Hepatocyte (in vitro differentiated cells): ENCODE measurements at regions not wholly inside any gene's neighbourhood (a gene's known extent, or its start where the extent isn't known, plus 50 kb on each side); places are given as distances from the start of the nearest gene placed in this dataset.

Experiments
- DNase-seq: peaks from one replicate; pipeline ENCODE4 v3.0.0-alpha.2; 2016; ENCODE audit warnings: low spot score
- H2AFZ ChIP-seq: fragments of 200-600 bp; sonication (generic); 2 replicates; pipeline ENCODE4 v1.6.0; 2016; ENCODE audit warnings: antibody characterized with exemption, mild to moderate bottlenecking
- H3K27ac ChIP-seq: fragments of 200-600 bp; sonication (generic); 2 replicates; pipeline ENCODE4 v1.5.1; 2016; ENCODE audit warnings: mild to moderate bottlenecking
- H3K27me3 ChIP-seq: fragments of 200-600 bp; sonication (generic); 2 replicates; pipeline ENCODE4 v1.6.1; 2016
- H3K36me3 ChIP-seq: fragments of 200-600 bp; sonication (generic); replicated peaks from 2 replicates; pipeline ENCODE4 v1.5.1; 2016; ENCODE audit warnings: low read depth; ENCODE audit not compliant: insufficient read depth
- H3K4me1 ChIP-seq: fragments of 200-600 bp; sonication (generic); 2 replicates; pipeline ENCODE4 v1.5.1; 2016; ENCODE audit warnings: mild to moderate bottlenecking, moderate library complexity; ENCODE audit not compliant: insufficient read depth
- H3K4me2 ChIP-seq: fragments of 200-600 bp; sonication (generic); 2 replicates; pipeline ENCODE4 v1.6.0; 2016
- H3K4me3 ChIP-seq: fragments of 200-600 bp; sonication (generic); 2 replicates; pipeline ENCODE4 v1.5.1; 2016; ENCODE audit warnings: mild to moderate bottlenecking
- H3K79me2 ChIP-seq: fragments of 200-600 bp; sonication (generic); 2 replicates; pipeline ENCODE4 v1.6.0; 2017; ENCODE audit warnings: mild to moderate bottlenecking
- H3K9me2 ChIP-seq: fragments of 200-600 bp; sonication (generic); replicated peaks from 2 replicates; pipeline ENCODE4 v1.6.0; 2017; ENCODE audit warnings: mild to moderate bottlenecking; ENCODE audit not compliant: insufficient read depth
- H3K9me3 ChIP-seq: fragments of 200-600 bp; sonication (generic); 2 replicates; pipeline ENCODE4 v1.5.1; 2016; ENCODE audit warnings: low read depth, mild to moderate bottlenecking
- H4K20me1 ChIP-seq: fragments of 200-600 bp; sonication (generic); 2 replicates; pipeline ENCODE4 v1.6.0; 2016; ENCODE audit warnings: mild to moderate bottlenecking; ENCODE audit not compliant: insufficient read depth, poor library complexity, severe bottlenecking
- CTCF ChIP-seq: fragments of 200-600 bp; sonication (generic); IDR thresholded peaks from 2 replicates; pipeline ENCODE4 v1.5.1; 2016; ENCODE audit warnings: antibody characterized with exemption, mild to moderate bottlenecking; ENCODE audit not compliant: poor library complexity
- EZH2 ChIP-seq: fragments of 200-600 bp; sonication (generic); IDR thresholded peaks from 2 replicates; pipeline ENCODE4 v1.6.1; 2016; ENCODE audit warnings: antibody characterized with exemption, mild to moderate bottlenecking, borderline replicate concordance
- EZH2phosphoT487 ChIP-seq: fragments of 200-600 bp; sonication (generic); IDR thresholded peaks from one replicate; pipeline ENCODE4 v1.6.1; 2018; ENCODE audit warnings: antibody characterized with exemption, mild to moderate bottlenecking, low read depth, moderate library complexity; ENCODE audit not compliant: unreplicated experiment, severe bottlenecking
- WGBS: methylation state at CpG from one replicate; pipeline ENCODE4 v1.1.6; 2016; ENCODE audit warnings: low lambda C conversion rate; ENCODE audit errors: missing lambda C conversion rate; 5-methylcytosine and 5-hydroxymethylcytosine counted together

DNA sequence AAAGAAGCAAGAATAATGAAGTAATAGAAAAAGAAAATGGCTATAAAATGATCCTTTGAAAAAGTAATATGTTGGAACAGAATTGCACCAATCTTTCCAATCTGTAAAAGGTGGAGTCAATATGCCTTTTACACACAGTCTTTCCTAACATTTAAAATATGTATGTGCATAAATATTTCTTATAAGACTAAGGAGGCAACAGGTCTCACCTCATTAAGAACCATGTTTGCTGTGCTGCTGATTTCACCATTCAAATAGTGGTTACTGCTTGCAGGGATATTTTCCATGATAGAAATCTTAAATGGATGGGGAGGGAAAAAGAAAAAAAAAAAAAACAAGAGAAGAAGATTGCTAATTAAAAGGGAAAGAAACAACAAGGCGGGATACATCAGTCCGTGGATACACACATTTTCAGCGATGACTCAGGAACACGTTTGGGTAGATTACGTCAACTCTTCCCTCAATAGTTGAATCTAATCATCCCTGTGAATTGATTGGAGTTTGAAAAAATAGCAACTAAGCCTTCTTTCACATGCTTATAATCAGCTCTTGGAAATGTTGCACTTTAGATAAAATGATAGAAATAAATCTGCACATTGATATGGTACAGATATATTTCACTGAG is 2133.9 kb upstream of the CELF4 start:
- H2AFZ ChIP-seq: no peak overlapping the region
- DNase-seq: no peak
- no peaks in the 10 kb centered on the region for H3K79me2 ChIP-seq
- H3K9me2 ChIP-seq: no peaks in the 10 kb centered on the region
- H4K20me1 ChIP-seq: no peaks in the 10 kb centered on the region
- TF ChIP-seq CTCF (no peak), EZH2phosphoT487 (no peak), EZH2 (no peak)
- no peaks in the 10 kb centered on the region for H3K36me3 ChIP-seq
- H3K27ac ChIP-seq: no peak overlapping the region
- no peaks in the 10 kb centered on the region for H3K9me3 ChIP-seq
- no peaks in the 10 kb centered on the region for H3K27me3 ChIP-seq
- no peak overlapping the region for H3K4me2 ChIP-seq
- H3K4me1 ChIP-seq: no peaks in the 10 kb centered on the region
- WGBS: 96% methylated on average over 5 of the region's 5 CpGs
- H3K4me3 ChIP-seq: no peak overlapping the region

DNA sequence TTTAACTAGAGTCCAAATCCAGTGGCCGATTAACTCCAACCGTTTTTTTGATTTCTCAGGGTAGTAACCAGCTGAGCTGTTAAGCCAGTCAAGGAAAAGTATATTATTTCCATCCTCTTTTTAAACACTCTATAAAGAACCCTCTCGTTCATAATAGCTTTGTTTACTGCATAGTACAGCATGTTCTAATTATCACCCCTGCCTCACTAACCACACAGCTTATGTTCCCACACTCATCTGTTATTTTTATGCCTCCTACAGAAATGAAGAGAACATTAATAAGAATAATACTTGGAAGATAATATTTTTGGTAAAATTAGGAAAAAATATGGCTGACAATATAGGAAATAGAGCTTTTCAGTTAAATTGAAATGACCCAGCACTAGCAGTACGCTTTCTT is 2132.8 kb upstream of the CELF4 start:
- no peaks in the 10 kb centered on the region for H3K36me3 ChIP-seq
- no peak overlapping the region for H3K4me3 ChIP-seq
- WGBS: 68% methylated on average over 4 of the region's 4 CpGs
- H3K9me2 ChIP-seq: no peaks in the 10 kb centered on the region
- H3K4me2 ChIP-seq: peak overlapping the region; percentile 12
- no peak overlapping the region for H3K27ac ChIP-seq
- no peaks in the 10 kb centered on the region for H3K4me1 ChIP-seq
- no peak overlapping the region for H2AFZ ChIP-seq
- H4K20me1 ChIP-seq: no peaks in the 10 kb centered on the region
- DNase-seq: no peak
- TF ChIP-seq EZH2: no peak
- TF ChIP-seq EZH2phosphoT487: no peak
- TF ChIP-seq CTCF: no peak
- H3K79me2 ChIP-seq: no peaks in the 10 kb centered on the region
- H3K27me3 ChIP-seq: no peaks in the 10 kb centered on the region
- H3K9me3 ChIP-seq: no peaks in the 10 kb centered on the region

DNA sequence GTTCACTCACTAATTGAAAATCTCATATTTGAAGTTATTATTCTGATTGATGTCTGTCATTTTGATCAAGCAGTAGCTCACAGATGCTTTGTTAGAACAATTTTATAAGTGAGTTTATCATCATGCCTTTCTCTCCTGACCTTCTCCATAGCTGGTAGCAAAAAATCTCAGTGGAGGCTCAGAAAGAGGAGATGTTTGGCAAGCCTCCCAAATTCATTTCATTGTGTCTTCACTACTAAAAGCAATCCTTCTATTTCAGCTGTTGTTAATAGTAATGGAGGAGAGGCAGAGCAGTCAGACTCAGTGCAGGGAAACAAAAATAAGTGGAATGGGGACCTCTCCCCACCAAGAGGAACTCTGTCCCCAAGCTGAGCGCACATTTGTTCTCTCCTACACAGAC is 2127.8 kb upstream of the CELF4 start:
- H4K20me1 ChIP-seq: no peaks in the 10 kb centered on the region
- H3K4me2 ChIP-seq: no peak overlapping the region
- no peak overlapping the region for H2AFZ ChIP-seq
- DNase-seq: no peak
- no peaks in the 10 kb centered on the region for H3K79me2 ChIP-seq
- TF ChIP-seq EZH2phosphoT487: no peak
- no peak for TF ChIP-seq CTCF
- no peak for TF ChIP-seq EZH2
- no peaks in the 10 kb centered on the region for H3K9me2 ChIP-seq
- no peak overlapping the region for H3K4me3 ChIP-seq
- 83% methylated on average over 1 of the region's 1 CpG for WGBS
- H3K27me3 ChIP-seq: no peaks in the 10 kb centered on the region
- H3K9me3 ChIP-seq: no peaks in the 10 kb centered on the region
- H3K4me1 ChIP-seq: no peaks in the 10 kb centered on the region
- no peak overlapping the region for H3K27ac ChIP-seq
- no peaks in the 10 kb centered on the region for H3K36me3 ChIP-seq

DNA sequence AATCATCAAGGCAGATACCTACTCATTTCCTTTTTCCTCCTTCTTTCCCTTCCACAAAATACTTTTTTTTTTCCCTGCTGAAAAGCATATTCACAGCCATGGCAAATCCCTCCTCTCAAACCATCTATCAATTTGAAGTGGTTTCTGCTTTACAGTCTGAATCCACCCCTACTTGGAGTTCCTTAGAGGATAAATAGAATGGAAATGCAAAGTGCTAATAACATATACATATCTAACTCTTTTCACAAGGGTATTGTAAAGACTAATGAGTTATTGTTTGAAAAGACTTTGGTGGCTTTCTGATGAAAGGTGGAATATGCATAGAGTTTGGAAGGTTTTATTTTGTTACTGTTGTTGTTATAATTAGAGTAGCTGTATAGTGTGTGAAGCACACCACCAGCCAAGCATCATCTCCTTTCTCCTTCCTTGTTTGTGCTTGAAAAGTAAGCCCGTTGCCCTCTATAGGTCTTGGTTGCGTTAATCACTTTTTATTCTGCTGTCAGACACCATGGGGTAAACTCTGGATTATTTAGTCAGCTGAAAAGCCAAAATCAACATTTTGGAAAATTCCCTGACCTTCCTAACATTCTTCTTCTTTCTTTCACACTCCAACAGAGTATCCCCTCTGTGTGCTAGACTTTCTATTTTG is 2126.9 kb upstream of the CELF4 start:
- no peak overlapping the region for H3K4me3 ChIP-seq
- WGBS: 80% methylated on average over 2 of the region's 2 CpGs
- TF ChIP-seq EZH2: no peak
- TF ChIP-seq CTCF: no peak
- TF ChIP-seq EZH2phosphoT487: no peak

More for the DNA sequence above, 2126.9 kb upstream of the CELF4 start:
- H3K27ac ChIP-seq: no peak overlapping the region
- H3K36me3 ChIP-seq: no peaks in the 10 kb centered on the region
- H3K27me3 ChIP-seq: no peaks in the 10 kb centered on the region
- H3K4me2 ChIP-seq: peak overlapping the region; percentile 13
- no peak overlapping the region for H2AFZ ChIP-seq
- H3K79me2 ChIP-seq: no peaks in the 10 kb centered on the region
- H4K20me1 ChIP-seq: no peaks in the 10 kb centered on the region
- no peak for DNase-seq
- H3K4me1 ChIP-seq: no peaks in the 10 kb centered on the region
- H3K9me2 ChIP-seq: no peaks in the 10 kb centered on the region
- H3K9me3 ChIP-seq: no peaks in the 10 kb centered on the region
